Retina (tissue), 1 donor: ENCODE measurements at regions not wholly inside any gene's neighbourhood (a gene's known extent, or its start where the extent isn't known, plus 50 kb on each side); places are given as distances from the start of the nearest gene placed in this dataset.
"Not testable (repeated sequence)": the region's sequence is repeated elsewhere in the genome, so short reads cannot be mapped to it uniquely, and the experiment has no call there.

Experiments
- DNase-seq: peaks from one replicate; pipeline ENCODE4 v3.0.0-alpha.2; 2016

DNA sequence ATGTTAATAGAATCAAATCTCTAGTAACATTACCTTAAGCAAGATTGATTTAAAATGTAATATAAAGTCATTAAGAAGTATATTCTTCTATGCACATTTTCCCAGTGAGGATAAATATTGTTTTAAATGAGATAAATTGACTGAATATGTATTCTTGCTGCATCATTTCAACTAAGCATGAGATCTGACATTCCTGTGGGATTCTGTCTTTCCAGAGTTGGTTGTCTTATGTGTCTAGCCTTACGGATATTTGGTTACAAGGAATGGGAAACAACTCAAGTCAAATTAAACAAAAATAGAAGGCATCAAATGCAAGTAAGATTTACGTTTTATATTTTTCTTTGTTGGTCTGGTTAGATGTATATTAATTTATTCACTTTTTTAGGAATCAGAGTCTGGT lies 287.5 kb downstream of the PTGER3 start:
- no peak for DNase-seq

DNA sequence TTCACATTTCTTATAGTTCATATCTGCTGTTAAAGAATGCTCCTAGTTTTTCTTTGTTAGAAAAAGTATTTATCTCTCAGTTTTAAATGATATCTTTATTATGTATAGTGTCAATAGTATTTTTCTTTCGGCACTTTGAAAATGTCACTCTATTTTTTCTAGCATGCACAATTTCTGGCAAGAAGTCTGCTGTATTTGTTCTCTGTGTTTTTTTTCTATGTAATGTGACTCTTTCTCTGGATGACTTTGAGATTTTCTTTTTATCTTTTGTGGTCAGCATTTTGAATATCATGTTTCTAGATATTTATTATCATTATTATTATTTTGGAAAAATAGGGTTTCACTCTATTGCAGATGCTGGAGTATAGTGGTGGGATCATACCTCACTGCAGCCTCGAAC lies 285.2 kb downstream of the PTGER3 start:
- no peak for DNase-seq

DNA sequence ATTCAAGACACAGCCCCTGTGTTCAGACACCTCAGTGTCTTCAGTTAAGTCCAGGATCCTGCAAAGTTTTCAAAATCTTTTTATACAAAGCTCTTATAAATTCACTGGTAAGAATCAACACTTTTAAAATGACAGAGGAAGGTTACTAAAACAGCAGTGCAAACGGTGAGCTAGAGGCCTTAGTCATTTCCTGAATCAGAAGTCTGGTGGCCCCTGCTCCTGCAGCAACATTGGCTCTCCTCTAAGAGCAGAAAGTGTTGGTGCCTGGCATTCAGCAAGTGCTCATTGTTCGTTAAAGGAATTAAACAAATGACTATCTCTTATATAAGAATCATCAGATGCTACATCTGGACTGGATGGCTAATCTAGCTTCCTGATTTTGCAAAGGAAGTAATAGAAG lies 282.9 kb downstream of the PTGER3 start:
- no peak for DNase-seq

DNA sequence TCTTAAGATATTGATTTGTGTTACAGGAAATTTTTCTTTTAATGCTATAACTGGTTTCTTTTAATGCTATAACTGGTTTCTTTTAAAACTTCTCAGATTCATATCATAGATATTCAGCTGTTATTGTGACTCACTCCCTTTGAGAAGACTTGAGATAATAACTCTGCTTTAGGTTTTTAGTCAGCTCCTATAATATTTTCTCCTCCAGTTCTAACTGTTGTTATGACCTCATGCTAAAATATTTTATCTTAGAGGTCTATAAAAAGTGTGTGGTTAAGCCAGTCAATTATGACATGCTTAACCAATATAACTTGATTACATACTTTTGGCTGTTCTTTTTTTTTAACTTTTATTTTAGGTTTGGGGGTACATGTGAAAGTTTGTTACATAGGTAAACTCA lies 280.2 kb downstream of the PTGER3 start:
- DNase-seq, result no peak

DNA sequence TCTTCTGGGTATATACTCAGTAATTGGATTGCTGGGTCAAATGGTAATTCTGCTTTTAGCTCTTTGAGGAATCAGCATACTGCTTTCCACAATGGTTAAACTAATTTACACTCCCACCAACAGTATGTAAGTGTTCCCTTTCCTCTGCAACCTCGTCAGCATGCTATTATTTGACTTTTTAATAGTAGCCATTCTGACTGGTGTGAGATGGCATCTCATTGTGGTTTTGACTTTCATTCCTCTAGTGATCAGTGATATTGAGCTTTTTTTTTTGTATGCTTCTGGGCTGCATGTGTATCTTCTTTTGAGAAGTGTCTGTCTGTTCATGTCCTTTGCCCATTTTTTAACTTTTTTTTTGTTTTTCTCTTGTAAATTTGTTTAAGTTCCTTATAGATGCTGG lies 279.4 kb downstream of the PTGER3 start:
- DNase-seq, result no peak

DNA sequence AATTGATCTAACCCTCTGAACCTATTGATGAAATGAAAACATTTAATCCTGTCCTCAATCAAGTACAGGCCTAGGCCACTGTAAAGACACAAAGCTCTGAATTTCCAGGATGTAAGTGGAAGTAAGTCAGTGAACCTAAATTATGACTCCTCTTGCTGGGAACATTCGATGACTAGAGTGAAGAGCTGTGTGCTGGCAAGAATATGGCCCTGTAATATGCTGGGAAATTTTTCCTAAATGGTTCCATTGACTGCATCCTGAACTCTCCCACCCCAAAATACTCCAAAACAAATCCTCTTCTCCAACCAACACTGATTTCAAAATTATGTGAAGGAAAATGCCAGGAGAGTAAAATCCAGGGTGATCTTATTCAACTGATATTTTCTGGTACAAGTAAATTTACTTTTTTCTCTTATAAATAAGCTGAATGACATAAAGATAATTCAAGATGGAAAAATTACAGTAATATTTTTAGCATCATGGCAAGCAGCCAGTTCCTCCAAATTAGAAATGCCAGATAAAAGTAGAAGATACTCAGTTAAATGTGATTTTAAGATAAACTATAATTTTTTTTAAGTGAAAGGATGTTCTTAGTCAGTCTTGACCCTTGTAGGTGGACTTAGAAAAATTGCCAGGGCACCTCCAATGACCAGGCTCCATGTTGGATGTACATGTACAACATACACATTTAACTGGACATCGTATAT lies 269.4 kb downstream of the PTGER3 start:
- no peak for DNase-seq

DNA sequence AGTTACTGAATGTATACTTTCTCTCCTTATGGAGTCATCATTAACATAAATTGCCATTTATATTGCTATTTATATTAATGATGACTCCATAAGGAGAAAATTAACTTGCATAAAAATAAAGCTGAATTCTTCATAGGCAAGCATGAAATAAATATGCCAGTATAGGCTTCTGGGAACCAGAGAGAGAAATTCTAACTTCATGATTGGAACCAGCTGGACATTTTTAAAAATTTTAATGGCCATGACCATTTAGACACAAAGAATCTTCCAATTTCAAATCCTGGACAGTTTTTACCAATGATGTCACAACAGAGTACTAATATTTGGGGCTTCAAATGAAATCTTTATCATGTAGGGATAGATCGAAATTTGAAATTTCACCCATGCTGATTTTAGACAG lies 268.7 kb downstream of the PTGER3 start:
- DNase-seq, result no peak

DNA sequence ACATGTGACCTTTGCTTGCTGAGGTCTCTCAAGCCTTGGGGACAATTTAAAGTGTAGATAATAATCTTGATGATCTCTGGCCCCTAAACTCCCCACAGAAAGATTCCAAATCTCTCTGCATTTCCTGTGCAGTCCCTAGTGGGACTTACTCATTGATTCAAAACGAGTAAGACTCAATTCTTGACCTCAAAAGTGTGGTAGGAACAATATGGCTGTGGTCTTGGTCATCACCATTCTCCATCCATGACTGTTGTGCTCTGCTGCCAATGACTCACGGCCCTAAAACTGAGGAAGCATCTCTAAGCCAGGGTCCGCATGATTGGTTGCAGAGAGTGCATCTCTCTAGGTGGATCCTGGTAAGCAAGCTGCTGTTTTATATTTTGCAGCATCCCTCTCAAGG lies 268.0 kb downstream of the PTGER3 start:
- DNase-seq, result no peak

DNA sequence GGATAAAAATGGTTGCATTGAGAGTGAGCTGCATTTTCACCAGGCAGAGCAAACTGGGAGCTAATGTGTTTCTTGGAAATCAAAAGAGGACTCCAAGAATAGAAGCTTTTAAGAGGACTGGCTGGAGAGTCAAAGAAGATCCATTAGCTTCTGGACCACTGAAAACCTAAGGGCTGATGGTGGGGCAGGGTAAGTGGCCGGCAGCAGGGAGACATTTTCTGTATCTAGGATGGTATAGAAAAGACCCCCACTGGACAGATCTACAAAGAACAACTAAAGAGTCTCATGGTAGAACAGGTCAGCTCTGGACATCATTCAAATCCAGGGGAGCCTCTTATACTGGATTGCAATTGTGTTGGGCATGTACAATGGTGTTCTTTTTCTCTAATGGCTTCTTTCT lies 262.3 kb downstream of the PTGER3 start:
- DNase-seq, result no peak

DNA sequence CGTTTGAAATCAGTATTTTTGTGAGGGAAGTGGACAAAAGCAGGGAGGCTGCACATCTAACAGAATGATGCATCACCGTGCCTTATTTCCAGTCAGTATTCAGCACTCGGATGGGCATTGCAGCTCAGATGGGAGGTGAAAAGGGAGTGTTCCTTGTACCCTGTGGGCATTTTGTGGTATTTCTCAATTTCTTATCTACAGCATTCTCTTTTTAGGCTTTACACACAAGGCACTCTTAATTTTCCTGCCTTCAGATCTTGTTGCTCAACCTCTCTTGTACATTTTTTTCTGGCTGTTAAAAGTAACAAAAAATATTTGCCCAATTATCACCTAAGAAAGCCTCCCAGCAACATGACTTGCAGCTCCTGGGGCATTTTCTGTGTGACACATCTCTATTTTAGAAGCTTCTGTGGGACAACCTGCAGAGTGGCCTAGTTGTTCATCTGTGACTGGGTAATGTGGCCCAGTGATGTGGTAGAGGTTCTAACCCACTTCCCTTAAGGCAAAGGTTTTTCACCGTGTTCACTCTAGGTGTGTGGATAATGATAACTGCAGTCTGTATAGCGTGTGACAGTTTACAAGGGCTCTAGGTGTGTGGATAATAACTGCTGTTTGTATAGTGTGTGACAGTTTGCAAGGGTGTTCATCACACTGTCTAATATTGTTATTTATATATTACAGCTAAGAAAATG lies 257.2 kb downstream of the PTGER3 start:
- DNase-seq, result no peak

DNA sequence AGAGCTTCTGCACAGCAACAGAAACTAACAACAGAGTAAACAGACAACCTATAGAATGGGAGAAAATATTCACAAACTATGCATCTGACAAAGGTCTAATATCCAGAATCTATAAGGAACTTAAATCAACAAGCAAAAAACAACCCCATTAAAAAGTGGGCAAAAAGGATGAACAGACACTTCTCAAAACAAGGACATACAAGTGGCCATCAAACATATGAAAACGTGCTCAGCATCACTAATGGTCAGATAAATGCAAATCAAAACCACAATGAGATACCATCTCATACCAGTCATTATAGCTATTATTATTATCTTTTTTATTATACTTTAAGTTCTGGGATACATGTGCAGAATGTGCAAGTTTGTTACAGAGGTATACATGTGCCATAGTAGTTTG lies 252.6 kb downstream of the PTGER3 start:
- DNase-seq, result not testable (repeated sequence)

DNA sequence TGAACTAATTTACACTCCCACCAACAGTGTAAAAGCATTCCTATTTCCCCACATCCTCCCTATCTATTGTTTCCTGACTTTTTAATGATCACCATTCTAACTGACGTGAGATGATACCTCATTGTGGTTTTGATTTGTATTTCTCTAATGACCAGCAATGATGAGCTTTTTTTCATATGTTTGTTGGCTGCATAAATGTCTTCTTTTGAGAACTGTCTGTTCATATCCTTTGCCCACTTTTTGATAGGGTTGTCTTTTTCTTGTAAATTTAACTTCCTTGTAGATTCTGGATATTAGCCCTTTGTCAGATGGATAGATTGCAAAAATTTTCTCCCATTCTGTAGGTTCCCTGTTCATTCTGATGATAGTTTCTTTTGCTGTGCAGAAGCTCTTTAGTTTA lies 251.3 kb downstream of the PTGER3 start:
- DNase-seq, result not testable (repeated sequence)

DNA sequence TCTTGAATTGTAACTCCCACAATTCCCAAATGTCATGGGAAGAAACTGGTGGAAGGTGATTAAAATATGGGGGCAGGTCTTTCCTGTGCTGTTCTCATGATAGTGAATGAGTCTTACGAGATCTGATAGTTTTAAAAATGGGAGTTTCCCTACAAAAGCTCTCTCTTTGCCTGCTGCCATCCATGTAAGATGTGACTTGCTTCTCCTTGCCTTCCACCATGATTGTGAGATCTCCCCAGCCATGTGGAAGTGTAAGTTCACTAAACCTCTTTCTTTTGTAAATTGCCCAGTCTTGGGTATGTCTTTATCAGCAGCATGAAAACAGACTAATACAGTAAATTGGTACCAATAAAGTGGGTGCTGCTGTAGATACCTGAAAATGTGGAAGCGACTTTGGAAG lies 245.0 kb downstream of the PTGER3 start:
- not testable (repeated sequence) for DNase-seq

DNA sequence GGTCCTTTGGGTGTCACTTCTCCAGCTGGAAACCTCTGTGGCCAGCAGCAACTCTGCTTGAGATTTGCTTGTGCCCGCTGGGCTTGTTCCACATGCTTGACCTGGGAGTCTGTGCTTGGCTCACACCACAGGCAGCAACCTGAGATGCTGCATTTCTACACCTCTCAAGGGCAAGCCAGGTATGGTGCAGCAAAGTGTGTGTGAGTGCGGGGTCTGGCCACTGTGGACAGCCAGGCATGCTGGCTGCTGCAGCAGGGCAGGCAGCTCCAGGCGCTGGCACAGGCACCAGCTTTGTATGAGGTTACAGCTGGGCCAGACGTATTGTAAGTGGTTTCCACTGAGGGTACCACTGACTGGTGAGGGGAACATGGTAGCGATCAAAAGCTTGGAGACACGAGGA lies 242.0 kb downstream of the PTGER3 start:
- no peak for DNase-seq

DNA sequence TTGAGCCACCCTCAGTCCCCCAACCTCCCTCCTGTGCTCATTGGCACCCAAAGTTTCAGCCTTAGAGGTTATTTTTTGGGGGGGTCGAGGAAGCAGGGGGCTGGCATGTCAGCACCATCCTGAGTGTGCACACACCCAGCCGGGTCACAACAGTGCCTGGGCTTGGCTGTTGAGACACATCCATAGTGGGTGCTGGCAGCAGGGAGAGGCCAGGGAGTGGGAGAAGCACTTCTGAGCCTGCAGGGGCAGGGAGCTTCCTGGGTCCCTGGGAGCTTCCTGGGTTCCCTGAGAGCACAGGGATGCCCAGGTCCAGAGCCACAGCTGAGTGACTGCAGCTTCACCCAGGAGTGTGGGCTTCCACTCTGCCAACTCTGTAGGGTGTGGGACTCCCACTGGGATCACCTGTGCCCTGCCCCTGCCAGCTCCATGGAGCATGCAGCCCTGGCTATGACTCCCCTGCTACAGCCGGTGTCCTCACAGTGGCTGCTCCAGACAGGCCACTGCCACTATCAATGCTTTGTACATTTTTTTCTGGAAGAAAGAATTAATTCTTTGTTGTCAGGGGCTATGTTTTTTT lies 240.4 kb downstream of the PTGER3 start:
- DNase-seq, result no peak

DNA sequence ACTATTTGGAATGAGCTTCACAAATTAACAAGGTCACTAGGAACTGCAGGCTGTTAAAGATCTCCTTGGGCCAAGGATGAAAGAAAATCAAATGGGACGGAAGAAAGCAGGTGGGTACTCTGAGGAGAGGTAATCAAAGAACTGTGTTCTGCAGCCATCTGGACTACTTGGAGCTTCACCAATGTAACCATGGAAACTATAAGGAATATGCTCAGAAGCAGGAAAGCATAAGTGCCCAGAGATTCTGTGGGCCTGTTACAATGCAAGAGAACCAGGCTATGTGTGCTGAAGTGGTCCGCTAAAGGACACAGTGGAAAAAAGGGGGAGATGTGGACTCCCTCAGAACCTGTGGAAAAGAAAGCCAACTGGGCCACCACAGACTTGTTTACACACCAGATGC lies 238.5 kb downstream of the PTGER3 start:
- DNase-seq, result no peak

DNA sequence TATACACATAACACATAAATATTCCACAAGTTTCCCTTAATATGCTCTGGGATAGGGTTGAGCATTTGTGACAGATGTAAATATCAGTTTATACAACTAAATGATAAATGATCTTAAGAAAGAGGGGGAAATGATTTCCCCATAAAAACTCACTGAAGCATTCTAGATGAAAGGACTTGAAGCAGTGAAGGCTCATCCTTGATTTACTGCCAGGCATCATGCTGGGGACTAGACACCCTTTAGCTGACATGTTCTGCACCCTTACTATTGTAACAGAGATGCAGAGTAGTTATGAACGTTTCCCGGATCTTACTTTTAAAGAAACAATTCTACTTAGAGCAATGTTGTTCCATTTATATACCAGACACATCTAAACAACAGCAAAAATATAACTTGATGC lies 235.8 kb downstream of the PTGER3 start:
- DNase-seq, result no peak

DNA sequence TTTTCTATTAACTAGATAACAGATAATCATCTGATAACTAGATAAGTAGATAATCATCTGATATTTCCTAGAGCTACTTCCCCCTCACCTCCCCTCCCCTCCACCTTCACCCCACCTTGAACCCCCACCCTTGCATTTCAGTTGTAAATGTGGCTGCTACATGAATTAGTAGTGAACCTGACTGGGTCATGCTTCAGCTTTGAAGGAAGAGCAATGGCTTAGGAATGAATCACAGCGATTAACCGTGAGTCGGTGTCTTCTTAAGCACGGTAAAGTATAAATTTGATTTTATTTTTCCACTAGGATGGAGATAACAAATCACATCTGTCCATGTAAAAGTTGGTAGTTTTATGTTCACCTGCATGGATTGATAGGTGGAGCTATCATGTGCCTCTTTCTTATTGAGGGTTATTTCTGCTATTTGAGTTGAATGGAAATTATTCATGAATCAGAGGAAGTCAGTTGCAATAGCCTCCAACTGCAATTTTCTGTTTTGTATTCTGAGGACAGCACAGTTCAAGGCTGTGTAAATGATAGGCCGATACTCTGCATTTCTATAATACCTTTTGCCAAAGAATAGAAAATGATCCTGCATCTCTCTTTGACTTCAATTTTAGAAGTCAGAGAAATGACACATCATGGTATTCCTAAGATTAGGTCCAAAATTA lies 235.0 kb downstream of the PTGER3 start:
- no peak for DNase-seq

DNA sequence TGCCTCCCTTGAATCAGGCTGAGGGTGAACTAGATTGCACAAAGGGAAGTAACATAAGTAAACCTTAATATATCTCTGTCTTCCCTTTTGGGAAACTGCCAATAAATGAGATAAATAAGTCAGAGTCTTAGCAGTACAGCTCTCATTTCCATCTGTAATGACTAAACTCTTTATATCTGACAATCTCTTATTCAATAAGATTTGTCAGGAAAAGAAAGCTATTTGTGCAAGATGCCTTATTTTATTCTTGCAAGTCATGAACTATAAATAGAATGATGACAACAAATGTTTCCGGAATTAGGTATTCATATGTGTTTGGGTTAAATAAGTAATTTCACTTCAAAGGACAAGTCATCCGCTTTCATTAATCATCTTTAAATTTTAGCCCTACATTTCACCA lies 229.2 kb downstream of the PTGER3 start:
- DNase-seq, result no peak

DNA sequence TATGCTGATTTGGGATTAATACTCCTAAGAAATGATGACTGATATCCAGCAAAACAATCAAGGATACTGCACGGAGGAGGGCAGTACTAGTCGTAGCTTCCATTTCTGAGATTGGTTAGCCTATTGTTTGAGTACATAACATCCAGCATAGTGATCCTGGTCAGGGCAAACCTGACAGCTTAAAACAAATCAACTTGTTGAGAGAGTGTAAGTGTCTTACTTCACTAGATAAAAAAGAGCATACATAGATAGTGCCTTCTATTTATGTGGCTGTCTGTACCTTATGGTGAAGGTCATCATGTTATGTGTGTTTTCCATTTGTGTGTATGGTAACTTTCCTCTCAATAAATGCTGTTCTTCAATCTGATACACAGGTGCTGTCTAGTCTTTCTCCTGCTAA lies 228.4 kb downstream of the PTGER3 start:
- DNase-seq, result no peak

DNA sequence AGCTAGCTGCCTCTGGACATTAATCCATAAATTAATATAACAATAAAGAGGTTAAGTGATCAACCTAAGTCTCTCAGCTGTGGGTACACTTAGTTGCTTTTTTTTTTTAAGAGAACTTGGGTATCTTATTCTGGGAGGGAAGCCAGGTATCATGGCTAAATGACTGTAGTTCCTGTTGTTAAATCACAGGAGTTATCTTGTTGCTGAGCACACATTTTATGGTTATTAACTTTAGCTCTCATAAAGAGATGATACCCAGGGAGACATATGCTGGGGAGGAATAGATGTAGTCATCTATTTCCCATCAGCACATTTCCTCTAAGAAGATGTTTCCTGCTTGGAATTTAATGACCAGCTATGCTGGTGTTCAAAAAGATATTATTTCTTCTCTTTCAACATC lies 227.8 kb downstream of the PTGER3 start:
- no peak for DNase-seq

DNA sequence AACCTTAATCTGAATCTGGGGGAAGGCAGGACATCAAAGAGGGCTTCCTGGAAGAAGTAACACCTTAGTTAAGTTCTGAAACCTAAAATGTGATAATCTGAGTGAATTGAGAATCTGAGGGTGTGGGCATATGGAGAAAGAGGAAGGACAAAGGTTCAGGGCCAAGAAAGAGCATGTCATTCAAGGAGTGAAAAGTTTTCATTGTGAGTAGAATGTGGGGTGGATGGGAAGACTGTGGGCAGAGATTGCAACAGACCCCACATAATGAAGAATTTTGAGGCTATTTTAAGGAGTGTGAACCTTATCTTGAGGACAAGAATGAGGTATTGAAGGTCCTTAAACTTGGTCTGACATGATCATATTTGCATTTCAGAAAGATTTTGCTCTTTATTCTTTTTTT lies 227.2 kb downstream of the PTGER3 start:
- DNase-seq, result no peak

DNA sequence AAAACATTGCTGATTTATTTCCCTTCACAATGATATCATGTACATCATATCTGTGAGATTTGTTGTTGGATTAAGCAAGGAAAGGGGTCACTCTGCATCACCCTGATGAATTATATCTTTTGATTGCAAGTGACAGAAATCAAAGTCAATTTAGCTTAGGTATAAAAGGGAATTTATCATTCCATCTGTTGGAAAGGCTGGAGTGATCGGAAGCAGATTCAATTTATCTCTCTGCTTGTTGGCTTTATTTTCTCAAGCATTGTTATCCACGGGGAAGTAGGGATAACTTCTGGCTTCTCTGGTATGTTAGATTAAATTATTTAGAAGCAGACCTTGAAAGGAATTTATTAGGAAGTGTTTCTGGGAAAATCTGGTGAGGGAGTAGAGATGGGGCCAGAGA lies 226.6 kb downstream of the PTGER3 start:
- DNase-seq, result no peak

DNA sequence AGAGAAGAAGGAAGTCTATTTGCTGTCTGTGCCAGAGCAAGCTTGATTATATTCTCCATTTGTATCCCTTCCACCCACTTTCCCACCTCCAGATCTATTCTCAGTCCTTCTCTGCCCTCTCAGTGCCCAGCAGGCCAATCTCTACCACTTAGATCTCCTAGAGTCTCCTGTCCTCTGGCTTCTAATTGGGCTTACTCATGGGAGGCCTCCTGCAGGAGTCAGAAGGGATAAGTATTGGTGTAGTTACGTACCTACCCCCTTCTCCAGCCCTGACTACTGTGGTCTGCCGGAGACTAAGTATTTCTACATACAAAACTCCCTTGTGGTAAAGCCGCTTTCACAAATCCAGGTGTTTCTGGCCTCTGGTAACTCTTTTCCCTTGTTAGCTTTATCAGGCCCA lies 221.2 kb downstream of the PTGER3 start:
- no peak for DNase-seq
